ENCODE measurements at regions not wholly inside any gene's neighbourhood (a gene's known extent, or its start where the extent isn't known, plus 50 kb on each side); places are given as distances from the start of the nearest gene placed in this dataset.

DNA sequence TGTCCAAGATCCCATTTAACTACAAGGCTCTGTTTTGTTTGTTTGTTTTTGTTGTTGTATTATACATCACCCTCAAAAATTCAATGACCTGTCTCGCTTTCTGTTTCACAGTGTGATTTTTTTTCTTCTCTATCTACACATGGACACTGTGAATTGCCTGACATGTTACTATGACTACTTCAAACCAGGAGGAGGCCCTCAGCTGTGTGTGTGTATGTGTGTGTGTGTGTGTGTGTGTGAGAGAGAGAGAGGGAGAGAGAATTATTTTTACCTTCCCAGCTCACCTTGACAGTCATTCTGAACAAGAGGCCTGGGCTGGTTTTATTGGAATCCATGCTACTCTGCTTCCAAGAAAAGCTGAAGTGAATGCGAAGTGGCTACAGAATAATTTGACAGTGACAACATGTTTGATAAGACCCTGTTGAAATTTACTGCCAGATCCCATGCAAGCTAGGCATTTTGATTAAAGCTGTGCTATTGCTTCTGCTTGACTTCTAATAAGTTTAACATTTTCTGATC, 841.4 kb downstream of the NSUN3 start:
- CTCF ChIA-PET, result no interaction called here
- no peaks in the 10 kb centered on the region for H3K36me3 Mint-ChIP-seq (ENCODE audit: low read depth)
- no peak overlapping the region for H3K27ac Mint-ChIP-seq
- POLR2A ChIA-PET, result no interaction called here
- no peaks in the 10 kb centered on the region for H3K27me3 Mint-ChIP-seq
- no peaks in the 10 kb centered on the region for H3K4me1 Mint-ChIP-seq
- DNase-seq, result no peak
- no peak overlapping the region for H3K4me3 Mint-ChIP-seq
- H3K9me3 Mint-ChIP-seq, result peaks cover 2% of the 10 kb centered on the region

DNA sequence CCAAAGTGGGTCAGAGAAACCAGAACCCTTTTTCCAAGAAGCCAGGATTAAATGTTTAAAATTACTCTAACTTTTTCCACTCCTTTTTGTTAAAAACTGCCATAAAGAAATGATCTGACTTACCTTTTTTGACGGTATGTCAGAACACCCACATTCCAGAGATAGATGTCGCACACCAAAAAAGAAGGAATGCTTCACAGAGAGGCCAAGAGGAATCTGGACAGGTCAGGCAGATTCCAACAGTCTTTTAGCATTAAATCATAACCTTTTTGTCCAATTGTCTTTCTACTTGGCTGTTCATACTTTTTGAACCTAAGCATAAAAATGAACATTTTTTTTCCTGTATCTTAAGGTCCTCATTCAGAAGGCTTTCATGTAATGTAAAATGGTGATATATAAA, 846.9 kb downstream of the NSUN3 start:
- Mint-ChIP-seq H3K27me3 (no peaks in the 10 kb centered on the region), H3K9me3 (peaks cover 4% of the 10 kb centered on the region), H3K4me1 (no peaks in the 10 kb centered on the region), H3K36me3 (ENCODE audit: low read depth) (no peaks in the 10 kb centered on the region), H3K4me3 (no peak overlapping the region), H3K27ac (no peak overlapping the region)
- ChIA-PET POLR2A (no interaction called here), CTCF (no interaction called here)
- no peak for DNase-seq

DNA sequence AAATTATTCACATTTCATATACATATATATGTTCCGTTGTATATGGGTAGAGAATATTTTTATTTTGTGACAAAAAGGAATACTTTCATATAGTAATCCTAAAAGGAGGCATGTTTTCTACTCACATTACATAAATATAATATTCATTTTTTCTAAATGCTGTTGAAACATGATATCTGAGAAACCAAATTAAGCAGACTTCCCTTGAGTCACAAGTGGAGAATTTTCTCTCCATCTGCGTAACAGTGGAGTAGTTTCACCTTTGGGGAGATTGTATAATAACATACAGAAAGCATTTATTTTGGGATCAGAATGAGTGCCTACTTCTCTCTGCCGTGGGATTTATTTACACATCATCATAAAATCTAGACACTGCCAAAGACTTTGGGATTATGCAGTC, 849.8 kb downstream of the NSUN3 start:
- H3K4me3 Mint-ChIP-seq, result no peak overlapping the region
- no peak for DNase-seq
- CTCF ChIA-PET, result no interaction called here
- no peak overlapping the region for H3K27ac Mint-ChIP-seq
- H3K36me3 Mint-ChIP-seq (ENCODE audit: low read depth), result no peaks in the 10 kb centered on the region
- H3K27me3 Mint-ChIP-seq, result no peaks in the 10 kb centered on the region
- no peaks in the 10 kb centered on the region for H3K4me1 Mint-ChIP-seq
- peaks cover 2% of the 10 kb centered on the region for H3K9me3 Mint-ChIP-seq
- POLR2A ChIA-PET, result no interaction called here

DNA sequence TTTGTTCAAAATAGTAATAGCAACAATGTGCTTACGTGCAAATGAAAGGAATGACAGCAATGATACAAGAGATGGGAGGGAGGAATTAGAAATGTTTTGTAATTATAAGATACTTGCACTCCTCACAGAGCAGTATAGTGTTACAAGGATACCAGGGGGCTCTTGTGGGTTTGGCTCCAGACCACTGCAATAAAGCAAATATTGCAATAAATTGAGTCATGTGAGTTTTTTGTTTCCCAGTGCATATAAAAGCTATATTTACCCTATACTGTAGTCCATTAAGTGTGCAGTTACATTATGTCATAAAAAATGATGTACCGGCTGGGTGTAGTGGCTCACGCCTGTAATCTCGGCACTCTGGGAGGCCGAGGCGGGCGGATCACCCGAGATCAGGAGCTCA, 864.3 kb downstream of the NSUN3 start:
- ChIA-PET CTCF (no interaction called here), POLR2A (no interaction called here)
- Mint-ChIP-seq H3K4me3 (no peak overlapping the region), H3K36me3 (ENCODE audit: low read depth) (no peaks in the 10 kb centered on the region), H3K9me3 (peaks cover 3% of the 10 kb centered on the region), H3K27me3 (no peaks in the 10 kb centered on the region), H3K27ac (no peak overlapping the region), H3K4me1 (no peaks in the 10 kb centered on the region)
- no peak for DNase-seq

DNA sequence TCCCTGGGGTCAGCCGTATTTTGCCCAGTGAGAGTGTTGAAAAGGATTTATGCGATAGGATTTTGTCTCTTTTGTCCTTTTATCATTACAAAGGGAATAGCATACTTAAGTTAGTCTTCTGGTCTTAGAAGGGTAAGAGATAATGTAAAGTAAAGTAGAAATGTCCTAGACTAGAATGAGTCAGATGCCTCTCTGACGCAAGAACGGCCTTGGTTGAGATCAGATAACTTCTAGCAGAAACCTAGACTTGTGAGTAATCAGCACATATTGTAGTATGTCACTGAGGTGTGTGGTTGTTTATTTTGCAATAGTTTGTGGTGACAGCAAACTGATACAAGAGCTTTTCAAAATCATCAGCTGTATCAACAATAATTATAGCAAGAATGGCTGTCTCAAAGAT, 866.1 kb downstream of the NSUN3 start:
- H3K4me3 Mint-ChIP-seq, result no peak overlapping the region
- H3K4me1 Mint-ChIP-seq, result no peaks in the 10 kb centered on the region
- no peak overlapping the region for H3K27ac Mint-ChIP-seq
- H3K27me3 Mint-ChIP-seq, result no peaks in the 10 kb centered on the region
- ChIA-PET CTCF (no interaction called here), POLR2A (no interaction called here)
- H3K36me3 Mint-ChIP-seq (ENCODE audit: low read depth), result no peaks in the 10 kb centered on the region
- DNase-seq, result peak; percentile 7
- H3K9me3 Mint-ChIP-seq, result peaks cover 3% of the 10 kb centered on the region

DNA sequence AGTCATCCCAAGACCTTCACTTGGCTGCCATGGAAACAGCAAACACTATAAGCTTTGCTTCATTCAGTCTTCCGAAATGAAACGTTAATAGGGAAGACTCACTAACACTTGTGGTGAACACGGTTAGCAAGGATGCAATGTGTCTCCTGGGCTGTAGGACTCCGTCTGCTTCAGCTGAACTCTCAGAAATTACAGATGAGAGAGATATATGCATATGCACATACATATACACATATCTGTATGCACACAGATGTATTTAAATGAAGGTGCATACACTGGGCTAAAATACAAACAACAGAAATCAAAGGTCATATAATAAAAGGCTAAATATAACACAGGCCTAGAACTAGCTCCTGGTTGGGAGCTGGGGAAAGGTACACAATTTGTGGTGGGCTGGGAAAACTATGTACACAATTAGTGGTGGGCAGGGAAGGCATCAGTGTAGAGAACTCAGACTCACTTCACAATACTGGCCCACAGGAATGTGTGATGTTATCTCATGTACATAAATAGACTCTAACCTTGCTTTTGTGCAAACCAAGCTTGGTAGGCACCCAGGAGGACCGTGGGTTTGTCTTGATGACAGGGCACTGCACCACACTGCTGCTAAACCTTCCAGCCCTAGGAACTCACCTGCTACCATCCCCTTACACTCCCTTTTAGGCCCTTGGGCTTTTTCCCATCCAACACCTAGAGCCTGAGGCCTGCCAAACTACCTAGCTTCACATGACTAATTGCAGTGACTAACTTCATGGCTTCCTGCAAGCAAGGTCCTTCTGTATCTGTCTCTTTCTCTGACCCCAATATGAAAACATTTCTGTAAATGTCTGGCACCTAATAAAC, 873.1 kb downstream of the NSUN3 start:
- ChIA-PET POLR2A (no interaction called here), CTCF (interaction anchor here (0.6 kb wide), 1 partner anchor 84 kb away, joined by 4 read pairs; no protein-coding TSS in a partner anchor)
- no peak overlapping the region for H3K27ac Mint-ChIP-seq
- H3K4me3 Mint-ChIP-seq, result no peak overlapping the region
- no peaks in the 10 kb centered on the region for H3K4me1 Mint-ChIP-seq
- DNase-seq, result no peak
- H3K27me3 Mint-ChIP-seq, result no peaks in the 10 kb centered on the region
- no peaks in the 10 kb centered on the region for H3K36me3 Mint-ChIP-seq (ENCODE audit: low read depth)
- peaks cover 8% of the 10 kb centered on the region for H3K9me3 Mint-ChIP-seq

DNA sequence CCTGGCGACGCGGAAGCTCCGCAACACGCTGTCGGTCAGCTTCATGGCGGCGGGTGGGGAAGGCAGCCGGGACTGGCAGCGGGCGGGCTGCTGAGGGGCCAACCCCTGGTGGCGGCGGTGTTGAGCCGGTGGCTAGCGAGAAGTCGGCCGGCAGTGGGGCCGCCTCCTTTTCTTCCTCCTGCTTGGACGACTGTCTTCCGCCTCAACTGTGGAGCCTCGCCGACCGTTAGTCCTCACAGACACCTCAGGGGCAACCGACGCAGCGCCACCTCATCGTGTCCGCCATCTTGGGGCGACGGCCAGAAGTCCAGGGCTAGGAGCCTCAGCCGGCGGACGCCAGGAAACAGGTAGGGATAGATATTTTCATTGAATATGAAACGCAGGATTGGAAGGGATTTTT, 875.1 kb downstream of the NSUN3 start:
- Mint-ChIP-seq H3K36me3 (ENCODE audit: low read depth) (no peaks in the 10 kb centered on the region), H3K4me3 (no peak overlapping the region), H3K9me3 (peaks cover 8% of the 10 kb centered on the region), H3K27ac (no peak overlapping the region), H3K4me1 (no peaks in the 10 kb centered on the region), H3K27me3 (no peaks in the 10 kb centered on the region)
- CTCF ChIA-PET, result no interaction called here
- POLR2A ChIA-PET, result no interaction called here
- no peak for DNase-seq

DNA sequence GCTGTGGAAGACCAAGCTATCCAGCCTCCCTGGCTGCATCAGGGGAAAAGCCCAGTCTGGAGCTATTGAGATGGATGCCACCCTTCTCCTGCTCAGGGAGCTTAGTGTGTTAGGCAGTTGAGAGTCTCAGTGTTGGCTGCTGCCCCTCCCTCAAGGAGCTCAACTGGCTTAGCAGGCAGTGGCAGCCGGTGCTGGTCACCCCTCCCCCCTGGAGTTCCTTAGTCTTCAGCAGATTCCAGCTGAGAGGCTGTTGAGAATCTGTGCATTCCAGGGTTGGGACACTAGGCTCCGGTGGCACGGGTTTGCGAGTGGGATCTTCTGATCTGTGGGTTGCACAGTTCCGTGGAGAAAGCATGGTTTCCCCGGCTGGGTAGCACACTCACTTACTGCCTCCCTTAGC, 883.8 kb downstream of the NSUN3 start:
- H3K27ac Mint-ChIP-seq, result no peak overlapping the region
- ChIA-PET POLR2A (no interaction called here), CTCF (no interaction called here)
- peaks cover 11% of the 10 kb centered on the region for H3K9me3 Mint-ChIP-seq
- H3K4me1 Mint-ChIP-seq, result no peaks in the 10 kb centered on the region
- DNase-seq, result no peak
- H3K27me3 Mint-ChIP-seq, result no peaks in the 10 kb centered on the region
- H3K36me3 Mint-ChIP-seq (ENCODE audit: low read depth), result no peaks in the 10 kb centered on the region
- no peak overlapping the region for H3K4me3 Mint-ChIP-seq

DNA sequence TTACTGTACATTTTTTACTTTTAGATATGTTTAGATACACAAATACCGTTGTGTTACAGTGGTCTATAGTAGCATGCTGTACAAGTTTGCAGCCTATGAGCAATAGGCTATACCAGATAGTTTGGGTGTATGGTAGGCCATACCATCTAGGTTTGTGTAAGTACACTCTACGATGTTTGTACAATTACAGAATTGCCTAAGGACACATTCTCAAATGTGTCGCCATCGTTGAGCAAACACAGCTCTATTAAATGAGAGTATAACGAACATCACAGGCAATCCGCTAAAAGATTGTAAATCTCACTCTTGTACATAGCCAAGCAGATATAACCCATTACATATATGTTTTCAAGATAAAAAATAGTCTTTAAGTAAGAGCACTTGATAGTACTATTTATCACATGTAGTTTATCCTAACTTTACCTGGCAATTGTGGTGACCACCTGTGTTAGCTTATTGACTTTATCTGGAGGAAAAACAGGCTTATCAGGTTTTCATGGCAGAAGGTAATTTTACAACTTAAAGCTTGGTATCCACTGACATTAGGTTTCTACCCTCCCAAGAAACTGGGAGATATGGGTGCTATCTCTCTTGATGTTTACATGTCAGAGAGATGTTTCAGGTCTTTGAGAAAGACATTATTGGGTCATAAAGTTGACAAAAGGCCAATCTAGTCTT, 898.7 kb downstream of the NSUN3 start:
- Mint-ChIP-seq H3K4me3 (no peak overlapping the region), H3K9me3 (peaks cover 2% of the 10 kb centered on the region), H3K27me3 (no peaks in the 10 kb centered on the region), H3K36me3 (ENCODE audit: low read depth) (no peaks in the 10 kb centered on the region), H3K27ac (no peak overlapping the region), H3K4me1 (no peaks in the 10 kb centered on the region)
- POLR2A ChIA-PET, result no interaction called here
- no peak for DNase-seq
- CTCF ChIA-PET, result no interaction called here

DNA sequence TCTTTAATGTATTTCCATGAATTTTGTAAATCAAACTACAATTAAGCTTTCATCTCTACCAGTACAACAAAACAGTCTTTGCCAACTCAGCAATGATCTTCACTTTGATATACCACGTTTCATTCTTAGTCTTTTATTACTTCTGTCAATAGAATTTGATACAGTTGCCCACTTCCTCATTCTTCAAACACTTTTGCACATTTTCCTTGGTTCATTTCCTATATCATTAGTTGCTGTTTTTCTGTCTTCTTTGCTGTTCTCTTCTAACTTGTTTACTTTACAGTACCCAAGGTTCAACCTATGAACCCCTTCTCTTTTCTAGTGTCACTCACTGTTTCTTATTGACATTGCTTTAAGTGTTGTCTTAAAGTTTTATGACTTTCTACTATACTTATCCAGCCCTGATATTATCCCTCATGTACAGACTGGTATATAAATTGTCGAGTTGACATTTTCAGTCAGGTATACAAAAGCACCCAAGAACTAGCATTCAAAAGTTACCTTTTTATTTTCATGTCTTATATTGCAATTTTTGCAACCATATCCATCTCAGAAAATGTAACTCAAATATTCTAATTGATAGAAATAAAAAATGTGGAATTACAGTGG, 903.1 kb downstream of the NSUN3 start:
- Mint-ChIP-seq H3K4me1 (no peaks in the 10 kb centered on the region), H3K27ac (no peak overlapping the region), H3K36me3 (ENCODE audit: low read depth) (no peaks in the 10 kb centered on the region), H3K9me3 (peaks cover 3% of the 10 kb centered on the region), H3K27me3 (no peaks in the 10 kb centered on the region), H3K4me3 (no peak overlapping the region)
- ChIA-PET POLR2A (no interaction called here), CTCF (no interaction called here)
- DNase-seq, result no peak

DNA sequence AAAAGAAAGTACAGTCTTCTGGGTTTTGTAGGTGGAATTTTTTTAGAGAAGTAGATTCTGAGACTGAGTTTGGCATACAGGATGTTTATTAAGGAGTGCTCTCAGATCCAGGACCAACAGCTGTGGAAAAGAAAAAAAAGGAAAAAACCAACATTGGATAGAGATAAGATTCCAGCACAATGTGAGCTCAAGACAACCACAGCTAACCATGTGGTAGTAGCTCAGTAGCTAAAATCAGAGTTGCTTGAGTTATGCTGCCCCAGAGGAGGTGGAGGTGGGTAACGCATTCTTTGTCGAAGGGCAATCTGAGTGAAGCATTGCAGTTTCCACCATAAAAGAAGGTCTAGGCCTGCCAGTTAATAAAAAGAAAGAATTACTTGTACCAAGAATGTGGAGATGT, 904.3 kb downstream of the NSUN3 start:
- Mint-ChIP-seq H3K4me3 (no peak overlapping the region), H3K27ac (no peak overlapping the region), H3K4me1 (no peaks in the 10 kb centered on the region), H3K9me3 (peaks cover 5% of the 10 kb centered on the region), H3K27me3 (no peaks in the 10 kb centered on the region), H3K36me3 (ENCODE audit: low read depth) (no peaks in the 10 kb centered on the region)
- CTCF ChIA-PET, result no interaction called here
- no peak for DNase-seq
- POLR2A ChIA-PET, result no interaction called here

DNA sequence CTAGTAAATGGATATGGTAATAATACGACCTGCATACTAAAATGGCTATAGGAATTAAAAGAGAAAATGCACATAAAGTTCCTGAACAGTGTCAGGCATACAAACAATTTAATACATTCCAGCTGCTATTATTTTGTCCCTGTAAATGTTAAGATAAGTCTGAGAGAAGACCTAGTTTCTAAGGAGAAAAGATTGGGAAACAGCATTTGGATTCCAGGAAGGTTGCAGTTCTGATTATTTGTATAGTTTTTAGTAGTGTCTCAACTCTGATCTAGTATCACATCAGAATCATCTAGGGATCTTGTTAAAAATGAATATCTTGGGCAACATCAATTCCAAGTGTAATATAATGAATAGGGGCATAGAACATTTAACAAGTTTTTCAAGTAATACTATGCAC, 905.7 kb downstream of the NSUN3 start:
- H3K4me3 Mint-ChIP-seq, result no peak overlapping the region
- no peaks in the 10 kb centered on the region for H3K4me1 Mint-ChIP-seq
- H3K36me3 Mint-ChIP-seq (ENCODE audit: low read depth), result no peaks in the 10 kb centered on the region
- peaks cover 5% of the 10 kb centered on the region for H3K9me3 Mint-ChIP-seq
- DNase-seq, result no peak
- CTCF ChIA-PET, result no interaction called here
- POLR2A ChIA-PET, result no interaction called here
- H3K27me3 Mint-ChIP-seq, result no peaks in the 10 kb centered on the region
- no peak overlapping the region for H3K27ac Mint-ChIP-seq

DNA sequence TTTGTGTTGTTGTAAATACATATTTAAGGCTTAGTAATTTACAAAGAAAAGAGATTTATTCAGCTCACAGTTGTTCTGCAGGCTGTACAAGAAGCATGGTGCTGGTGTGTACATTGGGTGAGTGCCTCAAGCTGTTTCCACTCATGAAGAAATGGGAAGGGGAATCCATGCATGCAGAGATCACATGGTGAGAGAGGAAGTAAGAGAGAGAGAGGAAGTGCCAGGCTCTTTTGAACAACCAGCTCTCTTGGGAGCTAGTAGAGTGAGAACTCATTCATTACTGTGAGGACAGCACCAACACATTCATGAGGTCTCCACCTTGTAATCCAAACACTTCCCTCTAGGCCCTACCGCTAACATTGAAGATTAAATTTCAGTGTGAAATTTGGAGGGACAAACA, 909.2 kb downstream of the NSUN3 start:
- DNase-seq, result no peak
- Mint-ChIP-seq H3K27ac (no peak overlapping the region), H3K27me3 (no peaks in the 10 kb centered on the region), H3K9me3 (peaks cover 10% of the 10 kb centered on the region), H3K36me3 (ENCODE audit: low read depth) (no peaks in the 10 kb centered on the region), H3K4me3 (no peak overlapping the region), H3K4me1 (no peaks in the 10 kb centered on the region)
- ChIA-PET CTCF (no interaction called here), POLR2A (no interaction called here)

All from activated CD4-positive, alpha-beta T cell treated with anti-CD3 and anti-CD28 coated beads, Interleukin-2, amount 10 ng/mL, durations not matched to agents 7 days and 5 days (primary cell).